CD4-positive, alpha-beta T cell (primary cell): ENCODE measurements at regions not wholly inside any gene's neighbourhood (a gene's known extent, or its start where the extent isn't known, plus 50 kb on each side); places are given as distances from the start of the nearest gene placed in this dataset.

Source experiments
- ATAC-seq: fragments of 200-7000 bp; cut with Tn5 transposase; one replicate; pipeline ENCODE4 v1.10.0; 2022; ENCODE audit warnings: mild to moderate bottlenecking; ENCODE audit not compliant: poor library complexity
- CTCF ChIA-PET: fragments of 350-600 bp; sonication (Branson Sonifier 250); formaldehyde crosslinking; loops from one replicate; lab custom pipeline; 2021; ENCODE audit warnings: antibody characterized with exemption, inconsistent platforms; lab: Charles Lee
- POLR2A ChIA-PET: fragments of 350-600 bp; sonication (Branson Sonifier 250); formaldehyde crosslinking; loops from one replicate; lab custom pipeline; 2021; ENCODE audit warnings: antibody characterized with exemption, inconsistent platforms; lab: Charles Lee
- DNase-seq, 14 experiments: peaks; one replicate each; pipeline ENCODE4 v3.0.0-alpha.2; 2013 to 2020; ENCODE audit warnings: mixed read lengths in 2 of 14
- H3K27ac ChIP-seq, 2 donors: one replicate each; pipeline versions ENCODE4 v1.5.1 to v1.7.0; 2013; ENCODE audit warnings: low read length in 2 of 2, low read depth in 1 of 2, mild to moderate bottlenecking in 1 of 2
- H3K27me3 ChIP-seq, 2 experiments: 1 replicate in 1 of 2; 2 replicates in 1 of 2; pipeline versions ENCODE4 v1.6.1 to v1.7.0; 2013; ENCODE audit warnings: low read length in 2 of 2, control low read depth in 1 of 2, mild to moderate bottlenecking in 1 of 2, moderate library complexity in 1 of 2; ENCODE audit not compliant: insufficient read depth in 2 of 2, control insufficient read depth in 1 of 2
- H3K36me3 ChIP-seq: one replicate; pipeline ENCODE4 v1.6.1; 2013; ENCODE audit warnings: low read length, control low read depth; ENCODE audit not compliant: insufficient read depth
- H3K4me1 ChIP-seq: one replicate; pipeline ENCODE4 v1.6.1; 2013; ENCODE audit warnings: low read length, control low read depth; ENCODE audit not compliant: insufficient read depth
- H3K4me3 ChIP-seq: one replicate; pipeline ENCODE4 v1.5.1; 2013; ENCODE audit warnings: mild to moderate bottlenecking, low read length, moderate library complexity
- H3K9me3 ChIP-seq, 2 experiments: 1 replicate in 1 of 2; 2 replicates in 1 of 2; pipeline versions ENCODE4 v1.6.1 to v1.7.0; 2013; ENCODE audit warnings: low read length in 2 of 2, mild to moderate bottlenecking in 2 of 2, control low read depth in 1 of 2, moderate library complexity in 1 of 2; ENCODE audit not compliant: control insufficient read depth in 1 of 2, insufficient read depth in 1 of 2
- H3K27ac Mint-ChIP-seq: one replicate; pipeline ENCODE4 v1.8.0; 2020; ENCODE audit warnings: mixed read lengths
- H3K27me3 Mint-ChIP-seq: one replicate; pipeline ENCODE4 v1.8.0; 2021; ENCODE audit warnings: mixed read lengths
- H3K36me3 Mint-ChIP-seq: one replicate; pipeline ENCODE4 v1.8.0; 2021; ENCODE audit warnings: low read depth, mixed read lengths
- H3K4me1 Mint-ChIP-seq: one replicate; pipeline ENCODE4 v1.8.0; 2021; ENCODE audit warnings: low read depth, mixed read lengths
- H3K4me3 Mint-ChIP-seq: one replicate; pipeline ENCODE4 v1.8.0; 2020; ENCODE audit warnings: mild to moderate bottlenecking, mixed read lengths
- H3K9me3 Mint-ChIP-seq: one replicate; pipeline ENCODE4 v1.8.0; 2020; ENCODE audit warnings: mixed read lengths
- CTCF ChIP-seq: fragments of 200-600 bp; IDR thresholded peaks from one replicate; pipeline ENCODE4 v1.8.0; 2022; ENCODE audit warnings: antibody characterized with exemption, mild to moderate bottlenecking
- intact Hi-C, 2 experiments: fragments of 100-400 bp; cut with DNase I in 1 of 2; cut with micrococcal nuclease in 1 of 2; formaldehyde crosslinking; loops; one replicate each; pipeline versions ENCODE4 v1.15.1 to v1.9.0; 2023 to 2025; cut with DNase I, micrococcal nuclease

GRCh38 chr20:58129721-58130151, 98.7 kb downstream of the ANKRD60 start:
- DNase-seq (no peak), ATAC-seq (no peak)
- ChIA-PET CTCF (no interaction called here), POLR2A (no interaction called here)
- intact Hi-C loops, result no loop called here
- Histone ChIP-seq H3K4me1 (no peaks in the 10 kb centered on the region), H3K27ac (no peak overlapping the region), H3K27me3 (peaks cover 23 to 45% of the 10 kb centered on the region in 2 experiments), H3K4me3 (no peak overlapping the region), H3K9me3 (no peaks in the 10 kb centered on the region), H3K36me3 (no peaks in the 10 kb centered on the region)
- Mint-ChIP-seq H3K36me3 (no peaks in the 10 kb centered on the region), H3K9me3 (peaks cover 8% of the 10 kb centered on the region), H3K27ac (no peak overlapping the region), H3K4me1 (peaks cover 11% of the 10 kb centered on the region), H3K27me3 (peaks cover 89% of the 10 kb centered on the region), H3K4me3 (no peak overlapping the region)
- TF ChIP-seq CTCF, result no peak

GRCh38 chr20:58128635-58129625, 99.5 kb downstream of the ANKRD60 start:
- ATAC-seq (no peak), DNase-seq (no peak)
- Histone ChIP-seq H3K4me3 (no peak overlapping the region), H3K36me3 (no peaks in the 10 kb centered on the region), H3K27me3 (peaks cover 22 to 46% of the 10 kb centered on the region in 2 experiments), H3K9me3 (peaks cover 0 to 2% of the 10 kb centered on the region in 2 experiments), H3K27ac (no peak overlapping the region), H3K4me1 (no peaks in the 10 kb centered on the region)
- ChIA-PET CTCF (no interaction called here), POLR2A (no interaction called here)
- Mint-ChIP-seq H3K4me3 (no peak overlapping the region), H3K27me3 (peaks cover 84% of the 10 kb centered on the region), H3K36me3 (no peaks in the 10 kb centered on the region), H3K27ac (no peak overlapping the region), H3K9me3 (peaks cover 13% of the 10 kb centered on the region), H3K4me1 (peaks cover 11% of the 10 kb centered on the region)
- intact Hi-C loops, result no loop called here
- no peak for TF ChIP-seq CTCF

GRCh38 chr20:58127701-58128111, 100.7 kb downstream of the ANKRD60 start:
- H3K27me3 ChIP-seq, result peaks cover 22 to 39% of the 10 kb centered on the region in 2 experiments
- ATAC-seq (no peak), DNase-seq (no peak)
- peaks cover 11% of the 10 kb centered on the region for H3K4me1 Mint-ChIP-seq
- H3K4me3 ChIP-seq, result no peak overlapping the region
- no peak overlapping the region for H3K27ac Mint-ChIP-seq
- peaks cover 3 to 4% of the 10 kb centered on the region in 2 experiments for H3K9me3 ChIP-seq
- no peak for TF ChIP-seq CTCF
- H3K4me1 ChIP-seq, result no peaks in the 10 kb centered on the region
- ChIA-PET POLR2A (no interaction called here), CTCF (no interaction called here)
- H3K9me3 Mint-ChIP-seq, result peaks cover 15% of the 10 kb centered on the region
- no peak overlapping the region for H3K4me3 Mint-ChIP-seq
- H3K36me3 Mint-ChIP-seq, result no peaks in the 10 kb centered on the region
- H3K36me3 ChIP-seq, result no peaks in the 10 kb centered on the region
- H3K27ac ChIP-seq, result no peak overlapping the region
- intact Hi-C loops, result no loop called here
- H3K27me3 Mint-ChIP-seq, result peaks cover 76% of the 10 kb centered on the region
